Medulla oblongata (tissue), 1 donor: ENCODE measurements at regions not wholly inside any gene's neighbourhood (a gene's known extent, or its start where the extent isn't known, plus 50 kb on each side); places are given as distances from the start of the nearest gene placed in this dataset.
"Not testable (repeated sequence)": the region's sequence is repeated elsewhere in the genome, so short reads cannot be mapped to it uniquely, and the experiment has no call there.

Source experiments
- DNase-seq: peaks from one replicate; pipeline ENCODE4 v3.0.0-alpha.2; 2015; ENCODE audit errors: extremely low spot score

- DNase-seq: not testable (repeated sequence)
These were observed 98.1 kb upstream of the ADCY2 start for GRCh38 chr5:7297821-7298220.

DNA sequence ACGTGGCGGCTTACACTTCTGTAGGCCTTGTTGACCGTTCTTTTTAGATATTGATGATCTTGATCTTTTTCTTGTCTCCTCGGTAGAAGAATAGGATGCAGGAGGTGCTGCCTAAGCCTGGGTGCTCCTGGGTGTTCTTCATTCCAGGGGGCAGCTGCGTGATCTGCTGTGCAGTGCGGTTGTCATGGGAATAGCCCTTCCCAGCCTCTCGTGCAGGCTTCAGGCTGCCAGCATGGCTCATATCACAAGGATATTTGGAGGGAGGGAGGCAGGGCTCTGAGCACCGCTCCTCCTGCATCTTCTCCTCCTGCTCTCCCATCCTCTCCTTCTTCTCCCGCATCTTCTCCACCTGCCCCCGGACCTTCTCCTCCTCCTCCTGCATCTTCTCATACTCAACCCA, 96.2 kb upstream of the ADCY2 start:
- DNase-seq: not testable (repeated sequence)

DNA sequence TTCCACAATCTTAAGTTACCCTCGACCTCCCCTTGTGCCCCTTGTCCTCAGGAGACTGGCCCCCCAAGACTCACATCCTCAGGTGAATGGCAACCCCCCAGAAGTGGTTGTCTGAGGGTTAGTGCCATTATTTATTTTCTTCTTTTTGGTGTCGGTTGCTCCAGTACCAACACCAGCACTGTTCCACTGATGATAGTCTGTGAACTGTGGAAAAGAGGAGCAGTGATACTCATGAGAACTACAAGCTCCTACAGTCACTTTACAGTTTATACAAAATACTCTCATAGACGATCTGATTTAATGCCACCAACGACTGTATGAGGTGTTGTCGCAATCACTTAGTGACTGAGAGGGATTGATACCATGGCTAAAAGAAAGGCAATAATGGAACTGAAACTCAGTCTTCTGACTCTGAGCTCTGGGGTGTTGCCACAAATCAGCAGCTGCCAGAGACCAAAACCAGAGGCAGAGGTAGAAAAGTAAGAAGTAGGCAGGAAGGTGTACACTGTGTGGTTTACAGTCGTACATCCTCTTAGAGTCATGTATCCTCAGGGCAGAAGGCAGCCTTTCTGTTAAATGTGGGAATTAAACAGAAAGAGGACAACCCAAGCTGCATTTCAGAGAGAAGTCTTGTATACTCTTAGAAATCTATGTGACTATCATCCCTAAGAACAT, 90.8 kb upstream of the ADCY2 start:
- not testable (repeated sequence) for DNase-seq

GRCh38 chr5:7306556-7306955, 89.4 kb upstream of the ADCY2 start:
- not testable (repeated sequence) for DNase-seq

DNA sequence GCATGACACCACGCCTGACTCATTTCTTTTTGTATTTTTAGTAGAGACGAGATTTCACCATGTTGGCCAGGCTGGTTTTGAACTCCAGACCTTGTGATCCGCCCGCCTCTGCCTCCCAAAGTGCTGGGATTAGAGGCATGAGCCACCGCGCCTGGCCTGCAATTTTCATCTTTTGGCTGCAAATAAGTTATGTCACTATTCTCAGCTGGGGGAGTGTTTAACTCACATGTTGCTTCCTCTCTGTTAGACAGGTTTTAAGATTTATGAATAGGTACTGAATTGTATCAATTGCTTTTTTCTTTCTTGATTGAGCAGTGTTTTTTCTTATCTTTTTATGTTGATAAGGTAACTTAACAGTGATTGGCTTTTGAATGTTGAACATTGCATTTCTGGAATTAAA, 88.2 kb upstream of the ADCY2 start:
- DNase-seq: not testable (repeated sequence)

DNA sequence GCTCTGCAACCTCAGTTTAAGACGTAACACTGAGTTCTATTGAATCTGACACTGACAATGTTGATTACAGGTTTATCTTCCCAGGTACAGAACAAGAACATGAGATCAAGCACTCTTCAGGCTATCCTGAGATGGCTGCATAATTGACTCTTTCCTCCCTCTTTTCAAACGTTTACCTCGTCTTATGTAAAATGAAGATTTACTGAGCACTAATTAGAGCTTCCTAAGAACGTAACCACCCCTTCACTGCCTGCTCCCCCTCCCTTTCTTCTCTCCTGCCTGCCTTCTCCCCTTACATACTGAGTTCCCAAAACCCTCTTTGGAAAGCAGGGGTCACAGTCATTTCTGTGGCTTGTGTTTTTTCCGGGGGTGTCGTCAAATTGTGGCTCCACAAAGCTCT, 86.2 kb upstream of the ADCY2 start:
- not testable (repeated sequence) for DNase-seq

DNA sequence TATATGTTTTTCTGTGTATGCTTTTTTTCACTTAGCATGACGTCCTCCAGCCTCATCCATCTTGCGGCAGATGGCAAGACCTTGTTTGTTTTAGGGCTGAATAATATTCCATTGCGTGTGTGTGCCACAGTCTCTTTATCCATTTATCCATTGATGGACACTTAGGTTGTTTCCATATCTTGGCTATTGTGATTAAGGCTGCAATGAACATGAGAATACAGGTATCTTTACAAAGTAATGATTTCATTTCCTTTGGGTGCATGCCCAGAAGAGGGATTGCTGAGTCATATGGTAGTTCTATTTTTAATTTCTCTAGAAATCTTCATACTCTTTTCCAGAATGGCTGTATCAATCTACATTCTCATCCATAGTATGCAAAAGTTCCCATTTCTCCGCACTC, 85.3 kb upstream of the ADCY2 start:
- DNase-seq: not testable (repeated sequence)

DNA sequence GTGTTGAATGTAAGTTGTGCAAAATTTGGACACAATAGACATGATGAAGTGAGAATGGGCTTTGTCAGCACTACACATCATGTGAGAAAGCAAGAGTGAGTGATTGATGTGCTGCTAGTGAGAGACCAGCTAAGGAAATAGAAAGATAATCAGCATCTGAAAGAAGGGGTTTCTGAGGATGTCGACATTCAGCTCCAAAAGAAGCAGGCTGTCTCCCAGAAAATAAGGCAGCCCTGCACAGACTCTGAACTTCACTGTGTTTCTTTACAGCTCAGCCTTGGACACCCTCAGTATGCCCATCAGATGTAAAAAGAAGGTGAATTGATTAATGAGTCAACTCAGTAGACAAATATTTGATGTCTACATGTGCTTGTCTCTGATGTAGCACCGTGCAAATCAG, 80.8 kb upstream of the ADCY2 start:
- DNase-seq: no peak

GRCh38 chr5:7317751-7318150, 78.2 kb upstream of the ADCY2 start:
- DNase-seq: no peak

DNA sequence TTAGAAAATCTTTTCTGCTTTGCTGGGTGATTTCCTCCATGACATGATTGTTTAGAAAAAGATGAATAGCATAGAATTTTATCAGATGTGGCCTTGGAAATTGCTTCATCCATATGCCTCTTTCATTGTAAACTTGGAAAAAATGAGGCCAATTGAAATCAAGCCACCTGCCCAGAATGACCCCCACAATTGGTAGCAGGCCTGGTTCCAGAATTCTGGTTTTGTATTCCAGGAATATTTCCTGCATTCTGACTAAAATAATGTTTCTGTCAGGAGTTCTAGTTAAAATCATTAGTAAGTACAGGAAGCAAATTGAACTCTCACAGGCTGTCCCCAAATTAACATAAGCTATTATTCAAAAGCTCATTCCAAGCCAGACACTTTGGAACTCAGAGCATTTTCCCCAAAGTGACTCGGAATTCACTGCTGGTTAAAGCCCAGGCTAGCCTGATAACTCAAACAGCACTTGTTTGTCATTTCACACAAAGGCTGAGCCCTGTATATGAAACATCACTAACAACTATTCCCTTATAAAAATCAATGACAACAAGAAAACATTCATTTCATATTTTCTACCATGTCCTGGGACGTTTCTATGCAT, 75.1 kb upstream of the ADCY2 start:
- no peak for DNase-seq

DNA sequence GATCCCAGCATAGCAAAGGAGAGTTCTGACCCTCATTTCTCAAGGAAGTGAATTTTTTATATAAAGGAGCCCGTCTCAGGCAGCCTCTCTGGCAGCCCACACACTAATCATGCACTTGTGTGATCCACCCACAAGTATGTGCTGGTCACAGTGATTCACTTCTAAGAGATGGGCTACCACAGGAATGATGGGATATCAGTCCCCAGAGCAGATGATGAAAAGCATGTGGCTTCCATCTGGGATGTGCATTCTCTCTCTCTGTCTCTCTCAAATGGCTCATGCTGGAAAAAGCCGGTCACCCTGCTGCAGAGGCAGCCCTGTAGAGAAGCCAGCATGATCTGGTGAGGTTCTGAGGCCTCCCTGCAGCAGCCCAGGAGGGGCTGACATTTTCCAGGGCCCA, 74.2 kb upstream of the ADCY2 start:
- no peak for DNase-seq

- no peak for DNase-seq
These were observed 71.0 kb upstream of the ADCY2 start for GRCh38 chr5:7324919-7325318.

GRCh38 chr5:7325975-7326913, 69.7 kb upstream of the ADCY2 start:
- DNase-seq: no peak

GRCh38 chr5:7329141-7329540, 66.8 kb upstream of the ADCY2 start:
- DNase-seq: no peak

DNA sequence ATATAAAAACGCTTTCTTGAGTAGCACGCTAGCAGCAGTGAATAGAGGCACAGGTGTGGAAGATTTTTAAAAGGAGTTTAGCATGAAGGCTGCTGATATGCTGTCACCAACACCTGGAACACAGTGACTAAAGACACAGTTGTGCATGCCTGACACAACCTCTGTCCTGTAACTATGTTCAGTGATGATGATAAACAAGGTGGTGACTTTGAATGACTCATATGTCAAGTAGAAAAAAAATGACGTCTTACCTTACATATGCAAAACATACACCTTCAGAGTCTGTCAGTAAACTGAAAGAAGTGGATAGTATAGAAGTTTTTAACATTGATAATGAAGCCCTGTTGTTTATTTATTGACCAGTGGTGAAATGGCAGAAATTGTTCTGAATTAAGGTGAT, 66.2 kb upstream of the ADCY2 start:
- no peak for DNase-seq

DNA sequence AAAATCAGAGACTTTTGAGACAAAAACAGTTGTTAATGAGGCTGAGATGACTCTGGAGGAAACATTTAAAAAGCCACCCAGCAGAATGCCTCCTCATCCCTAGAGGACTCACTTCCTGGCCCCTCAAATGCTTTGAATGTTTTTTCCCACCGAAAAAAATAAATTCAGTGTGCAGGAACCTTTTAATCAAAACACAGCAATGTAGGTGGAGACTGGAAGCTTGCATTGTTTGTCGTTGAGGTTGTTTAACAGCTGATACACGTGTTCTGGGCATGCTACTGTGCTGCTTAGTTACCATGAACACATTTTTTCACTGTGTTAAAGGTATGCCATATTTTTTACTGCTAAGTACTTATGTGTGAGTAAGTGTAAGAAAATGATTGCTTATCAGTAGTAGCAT, 65.7 kb upstream of the ADCY2 start:
- DNase-seq: no peak

DNA sequence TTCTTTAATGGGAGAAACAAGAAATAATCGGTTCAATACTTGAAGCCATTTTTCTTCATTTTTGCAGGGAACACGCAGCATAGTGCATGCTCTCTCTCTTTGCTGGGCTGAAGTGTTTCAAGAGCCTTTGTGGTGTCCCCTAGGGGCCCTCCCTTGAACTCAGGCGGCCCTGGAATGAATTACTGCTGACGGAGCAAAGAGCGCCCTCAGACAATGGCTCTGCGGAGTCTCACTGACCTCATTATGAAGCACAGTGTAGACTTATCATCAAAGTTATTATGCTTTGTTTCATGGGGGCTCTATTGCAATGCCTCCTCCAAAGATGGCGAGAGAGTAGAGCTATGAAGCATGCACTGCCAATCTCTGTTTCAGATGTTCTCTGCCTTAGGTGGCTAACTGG, 64.8 kb upstream of the ADCY2 start:
- DNase-seq: no peak
